ENCODE measurements at regions not wholly inside any gene's neighbourhood (a gene's known extent, or its start where the extent isn't known, plus 50 kb on each side); places are given as distances from the start of the nearest gene placed in this dataset.

GRCh38 chr7:155962968-155963300 lies 150.7 kb upstream of the SHH start:
- no peaks in the 10 kb centered on the region for H3K9me3 Mint-ChIP-seq
- no peaks in the 10 kb centered on the region for H3K36me3 Mint-ChIP-seq (ENCODE audit: low read depth)
- H3K4me1 Mint-ChIP-seq (ENCODE audit: low read depth): no peaks in the 10 kb centered on the region
- intact Hi-C loops (cut with micrococcal nuclease): no loop called here
- H3K27me3 Mint-ChIP-seq: no peaks in the 10 kb centered on the region
- no peak overlapping the region for H3K27ac Mint-ChIP-seq
- H3K4me3 Mint-ChIP-seq: no peak overlapping the region

DNA sequence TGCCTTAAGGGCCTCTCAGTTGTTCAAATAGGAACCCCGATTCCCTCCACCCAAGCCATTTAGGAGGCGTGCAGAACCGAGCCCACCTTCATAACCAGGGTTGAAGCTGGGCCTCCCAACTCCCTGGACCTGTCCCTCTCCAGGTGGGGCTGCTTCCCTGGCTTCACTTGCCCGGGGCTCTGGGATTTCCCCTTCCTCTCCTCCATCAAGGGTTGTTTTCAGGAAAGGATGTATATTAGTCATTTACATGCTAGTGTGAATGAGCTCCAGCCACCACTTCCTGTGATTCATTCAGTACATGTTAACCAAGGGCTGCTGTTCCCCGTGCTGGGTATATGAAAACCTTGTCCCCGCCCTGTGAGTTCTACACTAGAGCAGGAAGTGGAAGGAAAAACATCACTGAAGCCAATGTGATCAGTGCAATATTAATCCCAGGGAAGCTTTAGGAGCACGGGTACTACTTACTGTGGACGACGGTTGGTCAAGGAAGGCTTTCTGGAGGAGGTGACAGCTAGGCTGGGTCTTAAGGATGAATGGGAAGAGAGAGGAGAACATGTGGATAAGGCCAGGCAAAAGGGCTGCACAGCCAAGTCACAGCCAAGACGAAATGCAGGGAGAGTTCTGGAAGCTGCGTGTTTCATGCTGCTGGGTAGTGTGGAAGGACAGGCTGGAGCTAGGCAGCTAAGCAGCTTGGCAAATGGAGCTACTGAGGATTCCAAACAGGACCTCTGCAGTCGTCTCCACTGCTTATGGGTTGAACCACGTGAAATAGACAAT lies 150.1 kb upstream of the SHH start:
- no peak overlapping the region for H3K4me3 Mint-ChIP-seq
- no peaks in the 10 kb centered on the region for H3K36me3 Mint-ChIP-seq (ENCODE audit: low read depth)
- intact Hi-C loops (cut with micrococcal nuclease): no loop called here
- H3K4me1 Mint-ChIP-seq (ENCODE audit: low read depth): no peaks in the 10 kb centered on the region
- no peaks in the 10 kb centered on the region for H3K9me3 Mint-ChIP-seq
- no peak overlapping the region for H3K27ac Mint-ChIP-seq
- H3K27me3 Mint-ChIP-seq: no peaks in the 10 kb centered on the region

DNA sequence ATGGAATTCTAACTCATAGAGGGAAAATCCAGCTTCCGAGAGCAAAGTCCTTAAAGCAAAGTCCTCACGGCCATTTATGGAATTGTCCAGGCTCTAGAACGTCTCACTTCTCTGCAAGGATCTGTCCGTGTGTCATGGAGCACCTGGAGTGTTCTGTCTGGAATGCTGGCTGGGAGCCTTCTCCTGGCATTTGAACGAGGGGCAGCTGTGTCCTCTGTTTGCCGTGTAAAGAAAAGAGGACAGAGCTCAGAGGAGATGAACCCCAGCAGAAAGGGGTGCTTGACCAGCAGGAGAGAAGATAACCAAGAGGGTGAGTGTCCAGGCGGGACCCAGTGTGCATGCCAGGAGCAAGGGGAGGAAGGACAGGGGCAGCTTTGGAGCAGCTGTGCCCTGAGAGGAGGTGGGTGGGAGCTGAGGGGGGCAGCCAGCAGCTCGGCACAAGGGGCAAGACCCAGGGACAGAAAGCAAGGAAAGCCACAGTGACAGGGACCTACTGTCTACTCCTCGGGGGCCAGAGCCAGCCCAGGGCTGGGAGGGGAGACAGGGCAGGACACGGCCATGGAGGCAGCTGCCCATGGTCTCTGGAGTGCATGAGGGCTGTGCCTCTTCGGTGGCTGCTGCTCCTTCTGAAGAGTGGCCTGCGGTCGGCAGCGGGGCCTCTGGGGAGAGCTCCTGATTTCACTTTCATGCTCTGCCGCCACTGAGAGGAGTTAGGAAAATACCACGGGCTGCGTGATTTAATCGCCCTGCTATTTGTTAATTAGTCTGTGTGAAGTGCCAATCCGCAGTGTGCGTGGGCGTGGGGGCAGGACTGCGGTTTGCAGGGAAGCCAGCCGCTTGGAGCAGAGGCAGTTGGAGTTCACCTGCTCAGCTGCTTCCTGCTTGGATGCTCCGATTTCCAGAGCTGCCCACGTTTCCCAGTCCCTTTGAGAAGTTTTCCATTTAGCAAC lies 149.3 kb upstream of the SHH start:
- H3K27me3 Mint-ChIP-seq: no peaks in the 10 kb centered on the region

GRCh38 chr7:155959894-155960293 lies 147.6 kb upstream of the SHH start:
- Mint-ChIP-seq H3K4me3 (no peak overlapping the region), H3K36me3 (ENCODE audit: low read depth) (no peaks in the 10 kb centered on the region), H3K4me1 (ENCODE audit: low read depth) (no peaks in the 10 kb centered on the region), H3K27me3 (no peaks in the 10 kb centered on the region), H3K9me3 (no peaks in the 10 kb centered on the region), H3K27ac (no peak overlapping the region)
- intact Hi-C loops (cut with micrococcal nuclease): no loop called here

More for the DNA sequence above, 149.3 kb upstream of the SHH start:
- H3K4me3 Mint-ChIP-seq: no peak overlapping the region
- H3K27ac Mint-ChIP-seq: no peak overlapping the region
- H3K4me1 Mint-ChIP-seq (ENCODE audit: low read depth): no peaks in the 10 kb centered on the region
- no peaks in the 10 kb centered on the region for H3K9me3 Mint-ChIP-seq
- intact Hi-C loops (cut with micrococcal nuclease): no loop called here
- no peaks in the 10 kb centered on the region for H3K36me3 Mint-ChIP-seq (ENCODE audit: low read depth)

DNA sequence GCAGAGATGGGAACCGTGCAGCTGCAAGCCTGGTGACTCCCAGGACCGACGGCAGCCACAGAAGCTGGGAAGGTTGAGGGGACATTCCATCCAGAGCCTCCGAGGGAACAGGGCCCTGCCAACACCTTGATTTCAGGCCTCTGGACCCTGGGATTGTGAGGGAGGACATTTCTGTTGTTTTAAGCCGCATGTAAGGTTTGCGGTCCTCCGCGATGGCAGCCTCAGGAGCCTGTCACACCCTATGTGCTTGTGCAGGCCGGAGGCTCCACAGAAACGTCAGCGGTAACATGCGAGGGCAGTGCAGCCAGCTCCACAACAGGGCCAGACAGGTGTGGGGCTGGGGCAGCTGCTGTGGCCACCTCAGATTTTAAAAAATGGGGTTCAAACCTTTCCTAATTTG lies 144.7 kb upstream of the SHH start:
- no peak overlapping the region for H3K27ac Mint-ChIP-seq
- no peaks in the 10 kb centered on the region for H3K27me3 Mint-ChIP-seq
- H3K9me3 Mint-ChIP-seq: no peaks in the 10 kb centered on the region
- no peaks in the 10 kb centered on the region for H3K36me3 Mint-ChIP-seq (ENCODE audit: low read depth)
- no peak overlapping the region for H3K4me3 Mint-ChIP-seq
- intact Hi-C loops (cut with micrococcal nuclease): no loop called here
- H3K4me1 Mint-ChIP-seq (ENCODE audit: low read depth): no peaks in the 10 kb centered on the region

DNA sequence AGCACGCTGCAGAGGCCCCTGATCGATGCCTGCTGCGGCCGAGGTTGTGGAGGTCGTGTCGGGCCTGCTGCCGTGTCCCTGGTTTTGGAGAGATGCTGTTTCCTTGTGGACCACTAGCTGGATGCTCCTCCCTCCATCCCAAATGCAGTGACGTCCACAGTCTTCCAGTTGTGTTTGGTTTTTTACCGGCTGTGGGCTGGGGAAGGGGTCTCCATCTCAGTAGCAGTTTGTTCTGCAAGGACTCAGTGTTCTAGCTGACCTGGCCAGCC lies 143.0 kb upstream of the SHH start:
- intact Hi-C loops (cut with micrococcal nuclease): no loop called here
- H3K9me3 Mint-ChIP-seq: no peaks in the 10 kb centered on the region
- H3K27me3 Mint-ChIP-seq: no peaks in the 10 kb centered on the region
- H3K4me3 Mint-ChIP-seq: no peak overlapping the region
- no peaks in the 10 kb centered on the region for H3K4me1 Mint-ChIP-seq (ENCODE audit: low read depth)
- H3K27ac Mint-ChIP-seq: no peak overlapping the region
- H3K36me3 Mint-ChIP-seq (ENCODE audit: low read depth): no peaks in the 10 kb centered on the region

GRCh38 chr7:155954550-155955366 lies 142.5 kb upstream of the SHH start:
- Mint-ChIP-seq H3K4me3 (no peak overlapping the region), H3K27ac (no peak overlapping the region), H3K27me3 (no peaks in the 10 kb centered on the region), H3K36me3 (ENCODE audit: low read depth) (no peaks in the 10 kb centered on the region), H3K9me3 (no peaks in the 10 kb centered on the region), H3K4me1 (ENCODE audit: low read depth) (no peaks in the 10 kb centered on the region)
- intact Hi-C loops (cut with micrococcal nuclease): no loop called here

DNA sequence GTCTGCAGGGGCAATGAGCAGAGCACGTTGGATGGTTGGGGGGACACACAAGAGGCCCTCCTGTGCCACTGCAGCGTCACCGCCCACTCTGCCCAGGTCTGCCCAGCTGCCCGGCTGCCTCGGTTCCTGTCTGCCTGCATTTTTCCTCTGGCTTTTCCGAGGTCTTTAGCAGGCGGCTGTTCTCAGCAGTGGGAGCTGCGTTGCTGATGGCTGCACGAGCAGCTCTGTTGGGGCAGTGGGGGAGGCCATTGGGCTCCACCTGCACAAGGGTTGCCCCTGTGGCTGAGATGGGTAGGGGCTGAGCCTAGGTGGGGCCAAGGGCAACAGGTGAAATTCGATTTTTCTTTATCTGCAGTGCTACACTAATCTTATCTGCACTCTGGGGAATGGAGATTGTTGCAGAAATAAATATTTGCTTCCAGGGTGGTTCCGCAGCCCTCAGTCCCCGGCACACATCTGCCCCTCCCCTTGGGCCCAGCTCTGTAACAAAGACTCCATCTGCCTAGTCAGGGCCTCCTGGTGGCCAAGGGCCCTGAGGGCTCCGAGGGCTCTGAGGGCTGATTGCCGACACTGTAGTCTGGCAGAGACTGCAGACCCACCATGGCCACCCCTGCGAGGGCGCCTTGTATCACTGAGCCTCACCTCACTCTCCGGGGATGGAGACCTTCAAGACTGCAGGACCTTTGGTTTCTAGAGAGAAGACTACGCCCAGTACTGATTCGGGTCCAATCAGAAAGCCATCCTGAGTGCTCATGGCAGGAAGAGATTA lies 141.7 kb upstream of the SHH start:
- Mint-ChIP-seq H3K4me3 (no peak overlapping the region), H3K9me3 (no peaks in the 10 kb centered on the region), H3K4me1 (ENCODE audit: low read depth) (no peaks in the 10 kb centered on the region), H3K27me3 (no peaks in the 10 kb centered on the region), H3K27ac (no peak overlapping the region), H3K36me3 (ENCODE audit: low read depth) (no peaks in the 10 kb centered on the region)
- intact Hi-C loops (cut with micrococcal nuclease): no loop called here

DNA sequence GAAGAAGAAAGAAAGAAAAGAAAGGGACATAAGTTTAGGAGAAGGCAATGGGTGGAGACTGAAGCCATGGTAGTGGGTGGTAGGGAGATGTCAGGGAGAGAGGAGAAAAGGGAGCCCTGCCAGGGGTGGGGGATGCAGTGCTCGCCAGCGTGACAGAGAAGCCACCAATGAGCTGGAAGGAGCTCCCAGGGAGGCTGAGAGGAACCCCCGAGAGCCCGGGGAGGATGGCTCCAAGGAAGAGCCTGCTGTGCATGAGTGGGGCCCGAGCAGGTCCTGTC lies 141.2 kb upstream of the SHH start:
- Mint-ChIP-seq H3K4me3 (no peak overlapping the region), H3K27ac (no peak overlapping the region), H3K27me3 (no peaks in the 10 kb centered on the region), H3K9me3 (no peaks in the 10 kb centered on the region), H3K4me1 (ENCODE audit: low read depth) (no peaks in the 10 kb centered on the region), H3K36me3 (ENCODE audit: low read depth) (no peaks in the 10 kb centered on the region)
- intact Hi-C loops (cut with micrococcal nuclease): no loop called here

DNA sequence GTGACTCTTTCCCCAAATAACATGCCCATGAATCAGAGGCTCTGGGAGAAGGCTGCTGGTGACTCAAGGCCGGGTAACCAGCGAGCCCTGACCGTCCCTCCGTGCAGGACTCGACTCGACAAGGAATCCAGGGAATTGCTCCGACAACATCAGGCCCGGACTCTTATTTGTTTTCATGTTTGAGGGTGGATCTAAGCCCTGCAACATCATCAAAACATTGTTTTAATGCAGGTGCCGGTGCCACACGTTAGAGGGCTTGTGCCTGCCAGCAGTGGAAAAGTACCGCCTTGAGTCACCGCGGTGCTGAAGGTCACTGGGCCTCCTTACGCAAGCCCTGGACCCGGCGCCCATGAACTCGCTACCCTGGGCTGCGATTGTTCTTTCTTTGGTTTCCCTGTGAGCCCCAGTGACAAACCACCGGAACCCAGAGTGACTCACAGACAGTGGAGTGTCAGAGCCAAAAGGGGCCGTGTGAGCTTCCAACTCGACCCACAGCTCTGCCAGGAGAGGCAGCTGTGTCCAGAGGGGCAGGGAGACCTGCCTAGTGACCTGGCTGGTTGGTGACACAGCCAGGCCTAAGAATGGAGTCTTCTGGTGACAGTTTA lies 139.4 kb upstream of the SHH start:
- Mint-ChIP-seq H3K4me3 (no peak overlapping the region), H3K36me3 (ENCODE audit: low read depth) (no peaks in the 10 kb centered on the region), H3K4me1 (ENCODE audit: low read depth) (no peaks in the 10 kb centered on the region), H3K9me3 (peaks cover 5% of the 10 kb centered on the region), H3K27ac (no peak overlapping the region), H3K27me3 (no peaks in the 10 kb centered on the region)
- intact Hi-C loops (cut with micrococcal nuclease): no loop called here

DNA sequence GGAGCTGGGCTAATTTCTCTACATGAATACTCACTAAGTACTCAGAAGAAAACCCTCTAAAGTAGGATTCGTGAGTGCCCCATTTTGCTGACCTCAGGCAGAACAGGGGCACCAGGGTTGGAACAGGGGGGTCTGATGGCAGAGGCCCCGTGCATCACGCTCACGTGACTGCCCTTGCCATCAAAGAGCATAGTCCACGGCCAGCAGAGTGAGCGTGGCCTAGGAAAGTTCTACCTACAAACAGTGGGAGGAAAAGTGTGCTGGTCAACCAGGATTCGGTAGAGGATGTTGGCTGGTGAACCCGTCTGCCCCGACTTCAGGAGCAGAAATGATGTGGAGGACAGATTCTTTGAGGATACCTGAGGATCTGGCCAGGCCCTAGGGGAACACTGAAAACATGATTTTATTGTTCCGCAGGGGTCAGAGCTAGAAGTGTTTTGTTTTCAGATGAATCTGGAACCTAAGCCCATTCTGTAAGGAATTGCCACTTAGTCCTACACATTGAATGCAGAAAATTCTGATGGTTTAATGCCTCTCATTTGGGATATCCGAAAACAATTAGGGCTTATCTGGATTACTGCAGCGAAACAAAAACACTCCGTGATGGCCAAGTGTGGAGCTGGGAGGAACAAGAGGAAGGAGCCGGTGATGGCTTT lies 138.8 kb upstream of the SHH start:
- H3K27me3 Mint-ChIP-seq: no peaks in the 10 kb centered on the region
- H3K36me3 Mint-ChIP-seq (ENCODE audit: low read depth): no peaks in the 10 kb centered on the region
- no peaks in the 10 kb centered on the region for H3K4me1 Mint-ChIP-seq (ENCODE audit: low read depth)
- no peak overlapping the region for H3K4me3 Mint-ChIP-seq
- intact Hi-C loops (cut with micrococcal nuclease): no loop called here
- H3K27ac Mint-ChIP-seq: no peak overlapping the region
- H3K9me3 Mint-ChIP-seq: peaks cover 12% of the 10 kb centered on the region

- Mint-ChIP-seq H3K9me3 (peaks cover 19% of the 10 kb centered on the region), H3K27ac (no peak overlapping the region)
These were observed 136.6 kb upstream of the SHH start for GRCh38 chr7:155948845-155949244.

DNA sequence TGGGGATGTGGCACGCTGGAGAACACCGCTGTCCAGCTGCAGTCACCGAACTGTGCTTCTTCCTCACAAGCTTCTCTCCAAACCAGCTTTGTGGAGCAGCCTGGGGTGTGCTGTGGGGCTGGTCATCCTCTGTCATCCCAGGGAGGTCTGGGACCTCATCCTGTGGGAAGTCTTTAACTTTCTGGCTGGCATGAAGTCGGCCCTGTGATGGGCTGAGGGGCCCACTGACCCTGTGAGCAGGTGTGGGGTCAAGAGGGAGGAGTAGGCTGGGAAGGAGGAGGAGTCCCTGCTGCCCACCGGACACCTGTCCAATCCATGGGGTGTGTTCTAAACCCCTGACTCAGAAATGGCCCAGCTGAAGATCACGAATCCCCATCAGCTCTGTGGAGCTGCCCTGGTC lies 136.2 kb upstream of the SHH start:
- intact Hi-C loops (cut with micrococcal nuclease): no loop called here
- Mint-ChIP-seq H3K27me3 (no peaks in the 10 kb centered on the region), H3K4me3 (no peak overlapping the region), H3K27ac (no peak overlapping the region), H3K9me3 (peaks cover 19% of the 10 kb centered on the region), H3K4me1 (ENCODE audit: low read depth) (no peaks in the 10 kb centered on the region), H3K36me3 (ENCODE audit: low read depth) (no peaks in the 10 kb centered on the region)

More at GRCh38 chr7:155948845-155949244, 136.6 kb upstream of the SHH start:
- no peaks in the 10 kb centered on the region for H3K27me3 Mint-ChIP-seq
- H3K4me1 Mint-ChIP-seq (ENCODE audit: low read depth): no peaks in the 10 kb centered on the region
- H3K36me3 Mint-ChIP-seq (ENCODE audit: low read depth): no peaks in the 10 kb centered on the region
- intact Hi-C loops (cut with micrococcal nuclease): no loop called here
- H3K4me3 Mint-ChIP-seq: no peak overlapping the region

Data from dendritic cell treated with granulocyte-macrophage colony-stimulating factor and Interleukin-4, amounts not matched to agents 40 ng/mL and 50 ng/mL, for 4 days (primary cell).